ENCODE measurements at regions not wholly inside any gene's neighbourhood (a gene's known extent, or its start where the extent isn't known, plus 50 kb on each side); places are given as distances from the start of the nearest gene placed in this dataset.
A peak's percentile ranks its signal among the peaks of the same experiment; 100 is the strongest.

GRCh38 chr1:55402671-55403464 is 187.7 kb upstream of the USP24 start:
- WGBS, 2 experiments (ENCODE audit: extremely low coverage in 1 of 2, insufficient coverage in 1 of 2, insufficient read length in 1 of 2, insufficient replicate concordance in 2 of 2, low coverage in 1 of 2, low lambda C conversion rate in 2 of 2, missing lambda C conversion rate in 1 of 2) = 83% methylated on average over 2 of the region's 2 CpGs; no CpG with 5 or more reads in 1 of the 2 experiments
- Histone ChIP-seq H2BK5ac (ENCODE audit: low read depth, low read length) (no peak overlapping the region), H3K18ac (ENCODE audit: extremely low read depth, low read length) (no peak overlapping the region), H2BK15ac (ENCODE audit: low read length) (no peak overlapping the region), H4K5ac (ENCODE audit: insufficient read length, low read depth, low read length) (no peak overlapping the region), H2AK5ac (ENCODE audit: low read depth, low read length) (no peak overlapping the region), H3K4me2 (ENCODE audit: insufficient read depth in 1 of 2, low read depth in 2 of 2, low read length in 2 of 2) (no peak overlapping the region), H3K23me2 (ENCODE audit: low read depth, low read length) (no peaks in the 10 kb centered on the region), H3K9me3 (ENCODE audit: insufficient read depth in 2 of 2, low read depth in 1 of 2, low read length in 1 of 2) (no peaks in the 10 kb centered on the region), H2BK12ac (ENCODE audit: low read depth, low read length) (peak overlapping the region; percentile 3; the same call in 1 of the 2 replicates), H4K8ac (ENCODE audit: extremely low read depth, insufficient read depth, low read length) (no peak overlapping the region), H3K36me3 (ENCODE audit: control insufficient read depth in 2 of 4, insufficient read depth in 4 of 4, low read length in 3 of 4) (no peaks in the 10 kb centered on the region), H3K4ac (replicated peaks; ENCODE audit: insufficient read length, low read depth, low read length) (no peak overlapping the region), H3K4me1 (replicated peaks in 1 of 4; ENCODE audit: control insufficient read depth in 3 of 4, insufficient read depth in 4 of 4, low read length in 3 of 4) (no peaks in the 10 kb centered on the region), H4K20me1 (replicated peaks in 1 of 2; ENCODE audit: control insufficient read depth in 1 of 2, insufficient read depth in 2 of 2, low read length in 2 of 2) (no peaks in the 10 kb centered on the region), H2AFZ (ENCODE audit: low read length) (no peak overlapping the region), H3K27me3 (replicated peaks in 1 of 4; ENCODE audit: control insufficient read depth in 3 of 4, extremely low read depth in 1 of 4, insufficient read depth in 3 of 4, low read length in 3 of 4) (no peaks in the 10 kb centered on the region), H2BK120ac (replicated peaks; ENCODE audit: low read depth, low read length) (no peak overlapping the region), H3K23ac (ENCODE audit: insufficient read length) (no peak overlapping the region), H3K4me3 (ENCODE audit: extremely low read depth in 1 of 4, insufficient read depth in 2 of 4, low read depth in 3 of 4, low read length in 4 of 4) (no peak overlapping the region), H4K91ac (replicated peaks; ENCODE audit: insufficient read length, low read length) (no peak overlapping the region), H3K14ac (ENCODE audit: insufficient read length) (no peak overlapping the region), H3K79me2 (ENCODE audit: control insufficient read depth in 1 of 2, insufficient read depth in 2 of 2, low read length in 2 of 2) (no peaks in the 10 kb centered on the region), H2BK20ac (ENCODE audit: low read length) (no peak overlapping the region), H3K27ac (ENCODE audit: low read depth, low read length) (no peak overlapping the region), H3K79me1 (ENCODE audit: low read depth, low read length) (no peaks in the 10 kb centered on the region), H3K56ac (replicated peaks; ENCODE audit: insufficient read length, low read depth, low read length) (no peak overlapping the region), H3K9ac (replicated peaks in 1 of 4; ENCODE audit: extremely low read depth in 1 of 4, low read depth in 3 of 4, low read length in 3 of 4) (no peak overlapping the region)
- ChIA-PET POLR2A (ENCODE audit: partially characterized antibody) (no interaction called here), CTCF (ENCODE audit: partially characterized antibody) (interaction anchor here (0.6 to 1.1 kb wide), 8 partner anchors 17 to 829 kb away, joined by 3 to 5 read pairs (median 3); no protein-coding TSS in a partner anchor)
- DNase-seq (ENCODE audit: low read depth in 1 of 2, low spot score in 2 of 2) (no peak), FAIRE-seq (no peak)
- TF ChIP-seq CREB1 (IDR thresholded peaks at IDR 0.05) = no peak
- no peak for TF ChIP-seq CHD1 (IDR thresholded peaks at IDR 0.05; ENCODE audit: low read depth, low read length)
- TF ChIP-seq SUZ12 (IDR thresholded peaks at IDR 0.05; ENCODE audit: low read length) = no peak
- TF ChIP-seq TEAD4 (IDR thresholded peaks at IDR 0.05; ENCODE audit: low read depth, low read length) = no peak
- TF ChIP-seq MAFK (IDR thresholded peaks at IDR 0.05; ENCODE audit: low read depth, low read length) = peak; percentile 77
- TF ChIP-seq BACH1 (IDR thresholded peaks at IDR 0.05; ENCODE audit: low read length) = no peak
- TF ChIP-seq RNF2 (IDR thresholded peaks at IDR 0.05; ENCODE audit: borderline replicate concordance, low read depth, low read length, missing control alignments, poor library complexity, severe bottlenecking) = no peak
- TF ChIP-seq ASH2L (IDR thresholded peaks at IDR 0.05; ENCODE audit: low read length) = no peak
